CD4-positive, alpha-beta T cell treated with Interleukin-4 for 4 hours (primary cell): ENCODE measurements at regions not wholly inside any gene's neighbourhood (a gene's known extent, or its start where the extent isn't known, plus 50 kb on each side); places are given as distances from the start of the nearest gene placed in this dataset.
A peak's percentile ranks its signal among the peaks of the same experiment; 100 is the strongest.
"Not testable (repeated sequence)": the region's sequence is repeated elsewhere in the genome, so short reads cannot be mapped to it uniquely, and the experiment has no call there.

Experiments used
- DNase-seq: peaks from one replicate; pipeline ENCODE4 v3.0.0-alpha.2; 2020

GRCh38 chr20:12130781-12131180 is 213.1 kb downstream of the BTBD3 start:
- DNase-seq: no peak

GRCh38 chr20:12133553-12133952 is 215.9 kb downstream of the BTBD3 start:
- no peak for DNase-seq

DNA sequence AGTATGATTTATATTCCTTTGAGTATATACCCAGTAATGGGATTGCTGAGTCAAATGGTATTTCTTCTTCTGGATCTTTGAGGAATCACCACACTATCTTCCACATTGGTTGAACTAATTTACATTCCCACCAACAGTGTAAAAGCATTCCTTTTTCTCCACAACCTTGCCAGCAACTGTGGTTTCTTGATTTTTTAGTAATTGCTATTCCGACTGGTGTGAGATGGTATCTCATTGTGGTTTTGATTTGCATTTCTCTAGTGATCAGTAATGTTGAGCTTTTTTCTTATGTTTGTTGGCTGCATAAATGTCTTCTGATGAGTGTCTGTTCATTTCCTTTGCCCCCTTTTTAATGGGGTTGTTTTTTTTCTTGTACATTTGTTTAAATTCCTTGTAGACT is 228.3 kb downstream of the BTBD3 start:
- DNase-seq: not testable (repeated sequence)

GRCh38 chr20:12152996-12153395 is 235.3 kb downstream of the BTBD3 start:
- DNase-seq: no peak

DNA sequence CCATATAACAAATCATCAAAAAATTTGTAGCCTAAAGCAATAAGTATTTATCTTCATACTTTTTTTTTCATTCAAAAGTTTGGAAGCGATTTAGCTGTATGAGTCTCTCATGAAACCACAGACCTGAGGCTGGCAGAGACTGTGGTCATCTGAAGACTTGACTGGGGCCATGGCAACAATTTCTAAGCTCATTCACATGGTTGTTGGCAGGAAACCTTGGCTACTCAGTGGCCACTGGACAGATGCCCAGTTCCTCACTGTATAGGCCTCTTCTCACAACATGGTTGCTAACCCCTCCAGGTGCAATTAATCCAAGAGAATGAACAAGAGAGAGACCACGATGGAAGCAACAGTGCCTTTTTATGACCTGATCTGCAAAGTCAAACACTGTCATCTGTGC is 235.9 kb downstream of the BTBD3 start:
- DNase-seq: no peak

DNA sequence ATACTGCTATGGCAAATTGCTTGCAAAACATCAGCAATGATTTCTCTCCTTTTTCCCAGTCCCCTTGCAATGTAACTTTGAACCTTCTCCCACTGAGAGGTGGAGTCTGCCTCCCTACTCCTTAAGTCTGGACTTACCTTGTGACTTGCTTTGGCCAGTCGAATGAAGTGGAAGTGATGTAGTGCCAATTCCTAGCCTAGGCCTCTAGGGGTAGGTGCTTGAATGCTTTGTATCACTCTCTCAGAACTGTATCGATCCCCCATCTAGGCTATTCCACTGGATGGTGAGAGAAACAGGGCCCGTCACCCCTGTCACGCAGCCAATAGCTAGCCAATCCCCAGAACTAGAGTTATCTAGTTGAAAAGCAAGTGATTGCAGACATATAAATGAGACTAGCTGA is 238.6 kb downstream of the BTBD3 start:
- no peak for DNase-seq

- DNase-seq: no peak
Measured at GRCh38 chr20:12159261-12159660, 241.6 kb downstream of the BTBD3 start.

- DNase-seq: no peak
Measured at GRCh38 chr20:12161734-12162133, 244.0 kb downstream of the BTBD3 start.

DNA sequence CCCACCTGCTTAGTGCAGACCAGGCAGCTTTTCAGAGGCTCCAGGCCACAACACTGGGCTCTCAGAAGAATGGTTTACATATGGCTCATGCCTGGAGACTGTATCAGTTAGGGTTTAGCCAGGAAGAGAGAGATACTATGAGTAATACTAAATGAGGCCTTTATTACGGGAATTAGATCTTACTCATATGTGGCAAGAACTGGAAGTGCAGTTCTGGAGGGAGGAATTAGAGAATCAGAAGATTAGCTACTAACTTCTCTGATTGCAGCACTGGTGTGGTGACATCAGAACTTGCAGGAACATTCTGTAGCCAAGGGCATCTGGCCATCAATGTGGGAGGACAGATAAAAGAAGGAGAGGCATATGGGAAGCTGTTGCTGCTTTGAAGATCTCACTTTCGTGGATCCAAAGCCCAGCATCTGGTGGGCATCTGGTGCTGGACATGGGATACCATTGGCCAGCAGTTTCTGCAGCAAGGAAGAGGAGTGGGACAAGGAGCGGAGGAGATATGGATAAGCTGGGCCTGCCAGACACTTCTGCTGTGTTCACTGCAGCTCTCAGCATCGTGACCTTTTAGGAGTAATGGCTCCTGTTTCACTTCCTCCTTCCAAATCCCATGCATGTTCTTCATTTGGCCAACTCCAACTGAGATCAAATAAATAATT is 248.5 kb downstream of the BTBD3 start:
- no peak for DNase-seq

DNA sequence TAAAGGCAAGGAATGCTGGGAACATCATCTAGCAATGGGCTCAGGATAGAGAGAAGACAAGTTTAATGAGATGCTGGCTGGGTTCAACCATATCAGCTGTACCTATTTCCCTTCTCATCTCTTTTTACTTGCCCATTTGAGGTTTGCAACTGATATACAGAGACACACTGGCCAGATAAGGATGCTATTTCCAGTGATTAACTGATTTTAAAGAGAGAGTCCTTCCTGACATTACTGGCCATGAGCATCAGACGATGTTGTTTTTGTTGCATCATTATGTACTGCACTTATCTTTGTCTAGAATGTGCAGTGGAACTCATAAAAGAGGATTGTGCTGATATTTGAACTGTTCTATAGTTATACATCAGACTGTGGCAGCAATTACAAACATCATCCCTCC is 252.7 kb downstream of the BTBD3 start:
- DNase-seq: no peak

- DNase-seq: no peak
Measured at GRCh38 chr20:12171923-12172524, 254.3 kb downstream of the BTBD3 start.

DNA sequence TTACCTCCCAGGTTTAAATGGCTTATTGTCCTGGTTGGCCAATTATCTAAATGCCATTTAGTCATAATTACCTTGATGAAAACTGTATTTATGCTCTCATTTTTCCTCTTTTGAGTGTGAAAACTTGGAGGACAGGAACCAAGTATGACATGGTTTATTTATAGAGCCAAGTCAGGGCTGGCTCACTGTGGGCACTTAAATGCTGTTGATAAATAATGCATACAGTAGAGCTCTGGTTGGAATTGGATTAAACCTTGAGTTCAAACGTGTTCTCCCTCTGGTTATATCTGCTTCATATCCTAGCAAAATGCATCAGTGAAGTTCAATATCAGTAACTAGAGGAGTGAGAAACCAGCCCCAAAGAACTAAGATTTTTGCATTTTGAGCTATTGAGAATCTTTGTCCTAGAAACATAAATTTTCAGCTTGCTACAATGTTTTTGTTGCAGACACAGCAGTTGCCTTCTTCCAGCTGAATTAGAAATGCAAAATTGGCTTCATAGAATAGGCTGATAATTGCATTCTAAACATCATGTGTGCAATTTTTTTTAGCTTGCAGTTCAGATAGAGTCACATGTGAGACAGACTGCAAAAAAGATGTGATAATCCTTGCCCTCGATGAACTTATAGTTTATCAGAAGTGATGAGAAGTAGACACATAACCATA is 255.8 kb downstream of the BTBD3 start:
- DNase-seq: no peak

GRCh38 chr20:12175538-12175937 is 257.8 kb downstream of the BTBD3 start:
- DNase-seq: no peak

DNA sequence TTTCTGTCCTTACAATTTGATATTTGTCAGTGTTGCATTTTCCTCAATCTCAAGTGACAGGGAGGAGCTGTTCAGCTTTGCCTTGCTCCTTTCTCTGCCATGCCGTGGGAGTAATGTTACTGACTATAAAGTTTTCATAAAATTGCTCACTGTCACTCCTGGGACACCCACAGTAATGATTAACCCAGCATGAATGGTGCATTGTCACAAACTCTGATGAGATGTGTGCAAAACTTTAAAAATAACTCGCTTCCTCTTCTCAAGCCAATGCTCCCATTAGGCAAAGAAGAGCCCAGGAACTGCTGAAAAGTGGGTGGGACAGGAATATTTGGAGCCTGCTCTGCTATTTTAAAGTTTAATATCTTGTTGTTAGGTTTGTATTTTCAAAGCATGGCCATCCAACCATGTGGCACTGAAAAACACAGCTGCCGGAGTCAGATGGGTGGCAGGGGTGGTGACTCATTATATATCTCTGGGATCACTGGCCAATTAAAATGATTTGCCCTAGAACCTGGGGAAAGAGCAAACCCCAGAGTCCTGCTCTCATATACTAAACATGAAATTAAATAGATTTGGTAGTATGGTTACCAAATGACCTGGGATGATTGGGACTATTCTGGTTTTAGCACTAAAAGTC is 260.1 kb downstream of the BTBD3 start:
- no peak for DNase-seq

GRCh38 chr20:12179692-12180091 is 262.0 kb downstream of the BTBD3 start:
- DNase-seq: no peak

GRCh38 chr20:12180107-12180661 is 262.5 kb downstream of the BTBD3 start:
- no peak for DNase-seq

GRCh38 chr20:12198281-12198680 is 280.6 kb downstream of the BTBD3 start:
- DNase-seq: no peak

DNA sequence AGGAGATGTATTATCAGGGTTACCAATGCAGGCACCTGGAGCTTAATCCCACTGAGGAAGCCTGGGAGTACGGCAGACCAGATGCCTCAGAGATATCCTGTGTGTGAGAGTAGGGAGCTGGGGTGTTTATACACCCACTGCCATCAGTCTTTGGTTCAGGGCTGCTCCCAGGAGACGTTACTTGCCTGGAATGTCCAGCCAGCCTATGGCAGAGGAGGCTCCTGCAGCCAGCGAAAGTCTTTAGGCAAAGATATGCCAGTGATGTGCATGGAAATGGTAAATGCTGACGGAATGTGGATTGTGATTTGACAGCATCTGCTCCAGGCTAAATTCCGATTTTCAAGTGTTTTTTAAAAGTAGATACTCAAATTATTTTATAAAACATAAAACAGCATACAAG is 282.0 kb downstream of the BTBD3 start:
- no peak for DNase-seq

GRCh38 chr20:12201289-12201991 is 283.7 kb downstream of the BTBD3 start:
- DNase-seq: no peak

DNA sequence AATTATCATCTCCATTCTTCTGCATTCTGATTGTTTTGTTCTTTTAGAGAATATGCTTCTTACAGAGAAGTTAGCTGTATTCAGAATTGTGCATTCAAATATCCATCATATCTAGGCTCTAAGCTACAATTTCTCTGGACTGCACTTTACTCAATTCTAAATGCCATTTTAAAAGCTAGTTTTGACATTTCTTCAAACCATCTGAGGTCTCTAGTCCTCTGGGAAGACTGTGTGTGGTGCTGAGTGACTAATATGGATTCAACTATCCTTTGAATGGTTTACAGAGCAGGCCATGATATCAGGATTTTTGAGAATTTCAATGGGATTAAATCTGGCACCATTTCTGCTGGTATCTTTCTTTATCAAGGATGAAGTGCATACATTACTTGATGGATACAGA is 285.7 kb downstream of the BTBD3 start:
- no peak for DNase-seq

DNA sequence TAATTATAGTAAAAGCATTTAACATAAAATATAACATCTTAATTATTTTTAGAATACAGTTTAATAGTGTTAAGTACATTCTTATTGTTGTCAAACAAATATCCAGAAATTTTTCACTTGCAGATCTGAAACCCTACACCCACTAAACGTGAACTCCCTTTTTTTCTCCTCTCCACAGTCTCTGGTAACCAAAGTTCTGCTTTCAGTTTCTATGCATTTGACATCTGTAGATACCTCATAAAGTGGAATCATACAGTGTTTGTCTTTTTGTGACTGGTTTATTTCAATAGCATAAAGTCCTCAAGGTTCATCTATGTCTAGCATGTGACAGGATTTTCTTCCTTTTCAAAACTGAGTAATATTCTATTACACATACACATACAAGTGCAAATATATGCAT is 286.3 kb downstream of the BTBD3 start:
- DNase-seq: no peak

- peak; percentile 3 for DNase-seq
Measured at GRCh38 chr20:12207875-12208274, 290.2 kb downstream of the BTBD3 start.

DNA sequence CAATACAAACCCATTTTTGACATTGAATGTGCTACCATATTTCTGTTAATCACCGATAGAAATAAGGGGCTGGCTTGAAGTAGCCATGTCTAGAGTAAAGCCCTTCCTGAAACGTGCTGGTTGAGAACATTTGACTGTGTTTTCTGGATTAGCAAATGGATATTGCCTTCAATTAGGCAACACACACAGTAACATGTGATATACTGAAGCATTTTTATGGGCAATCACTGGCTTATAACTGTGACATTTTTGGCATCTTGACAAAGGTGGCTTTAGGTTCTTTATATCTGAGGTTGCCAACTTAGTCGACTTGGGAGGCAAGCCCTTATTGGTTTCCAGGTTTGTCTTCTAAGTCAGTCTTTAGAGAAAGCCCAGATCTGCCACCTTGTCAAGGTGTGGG is 292.9 kb downstream of the BTBD3 start:
- DNase-seq: no peak
